Hepatocyte (in vitro differentiated cells): ENCODE measurements at regions not wholly inside any gene's neighbourhood (a gene's known extent, or its start where the extent isn't known, plus 50 kb on each side); places are given as distances from the start of the nearest gene placed in this dataset.

Experiments used
- DNase-seq: peaks from one replicate; pipeline ENCODE4 v3.0.0-alpha.2; 2016; ENCODE audit warnings: low spot score
- H2AFZ ChIP-seq: fragments of 200-600 bp; sonication (generic); 2 replicates; pipeline ENCODE4 v1.6.0; 2016; ENCODE audit warnings: antibody characterized with exemption, mild to moderate bottlenecking
- H3K27ac ChIP-seq: fragments of 200-600 bp; sonication (generic); 2 replicates; pipeline ENCODE4 v1.5.1; 2016; ENCODE audit warnings: mild to moderate bottlenecking
- H3K27me3 ChIP-seq: fragments of 200-600 bp; sonication (generic); 2 replicates; pipeline ENCODE4 v1.6.1; 2016
- H3K36me3 ChIP-seq: fragments of 200-600 bp; sonication (generic); replicated peaks from 2 replicates; pipeline ENCODE4 v1.5.1; 2016; ENCODE audit warnings: low read depth; ENCODE audit not compliant: insufficient read depth
- H3K4me1 ChIP-seq: fragments of 200-600 bp; sonication (generic); 2 replicates; pipeline ENCODE4 v1.5.1; 2016; ENCODE audit warnings: mild to moderate bottlenecking, moderate library complexity; ENCODE audit not compliant: insufficient read depth
- H3K4me2 ChIP-seq: fragments of 200-600 bp; sonication (generic); 2 replicates; pipeline ENCODE4 v1.6.0; 2016
- H3K4me3 ChIP-seq: fragments of 200-600 bp; sonication (generic); 2 replicates; pipeline ENCODE4 v1.5.1; 2016; ENCODE audit warnings: mild to moderate bottlenecking
- H3K79me2 ChIP-seq: fragments of 200-600 bp; sonication (generic); 2 replicates; pipeline ENCODE4 v1.6.0; 2017; ENCODE audit warnings: mild to moderate bottlenecking
- H3K9me2 ChIP-seq: fragments of 200-600 bp; sonication (generic); replicated peaks from 2 replicates; pipeline ENCODE4 v1.6.0; 2017; ENCODE audit warnings: mild to moderate bottlenecking; ENCODE audit not compliant: insufficient read depth
- H3K9me3 ChIP-seq: fragments of 200-600 bp; sonication (generic); 2 replicates; pipeline ENCODE4 v1.5.1; 2016; ENCODE audit warnings: low read depth, mild to moderate bottlenecking
- H4K20me1 ChIP-seq: fragments of 200-600 bp; sonication (generic); 2 replicates; pipeline ENCODE4 v1.6.0; 2016; ENCODE audit warnings: mild to moderate bottlenecking; ENCODE audit not compliant: insufficient read depth, poor library complexity, severe bottlenecking
- EZH2 ChIP-seq: fragments of 200-600 bp; sonication (generic); IDR thresholded peaks from 2 replicates; pipeline ENCODE4 v1.6.1; 2016; ENCODE audit warnings: antibody characterized with exemption, mild to moderate bottlenecking, borderline replicate concordance
- EZH2phosphoT487 ChIP-seq: fragments of 200-600 bp; sonication (generic); IDR thresholded peaks from one replicate; pipeline ENCODE4 v1.6.1; 2018; ENCODE audit warnings: antibody characterized with exemption, mild to moderate bottlenecking, low read depth, moderate library complexity; ENCODE audit not compliant: unreplicated experiment, severe bottlenecking
- WGBS: methylation state at CpG from one replicate; pipeline ENCODE4 v1.1.6; 2016; ENCODE audit warnings: low lambda C conversion rate; ENCODE audit errors: missing lambda C conversion rate; 5-methylcytosine and 5-hydroxymethylcytosine counted together
- TF ChIP-seq, protein P1 (sequence below): fragments of 200-600 bp; sonication (generic); IDR thresholded peaks from 2 replicates; pipeline ENCODE4 v1.5.1; 2016; ENCODE audit warnings: antibody characterized with exemption, mild to moderate bottlenecking; ENCODE audit not compliant: poor library complexity

DNA sequence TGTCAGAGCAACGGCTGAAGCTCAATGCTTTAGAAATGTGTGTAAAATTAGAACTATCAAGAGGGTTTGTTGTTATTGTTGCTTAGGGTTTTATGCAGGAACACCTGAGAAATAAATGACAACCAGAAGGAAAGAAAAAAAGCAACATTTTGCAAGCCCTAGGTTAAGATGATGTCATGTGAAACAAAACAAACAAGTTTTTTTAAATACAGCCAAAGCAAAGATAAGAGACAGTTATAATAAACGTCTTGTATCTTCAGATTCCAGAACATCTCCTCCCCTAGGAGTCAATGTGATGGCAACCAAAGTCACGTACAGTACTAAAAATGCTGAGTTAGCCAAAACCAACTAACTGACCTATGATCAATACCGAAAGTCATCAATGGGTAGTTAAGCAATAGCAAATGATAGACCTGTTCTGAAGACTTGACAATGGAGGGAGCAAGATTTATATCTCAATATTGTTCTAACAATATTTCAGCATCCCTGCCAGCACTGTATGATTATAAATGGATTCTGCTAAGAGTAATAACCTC lies 55.3 kb upstream of the NOCT start:
- Histone ChIP-seq H3K27me3 (no peaks in the 10 kb centered on the region), H3K79me2 (no peaks in the 10 kb centered on the region), H3K27ac (no peak overlapping the region), H3K4me3 (no peak overlapping the region), H3K36me3 (no peaks in the 10 kb centered on the region), H3K9me2 (no peaks in the 10 kb centered on the region), H2AFZ (no peak overlapping the region), H4K20me1 (no peaks in the 10 kb centered on the region), H3K9me3 (no peaks in the 10 kb centered on the region), H3K4me1 (no peaks in the 10 kb centered on the region), H3K4me2 (no peak overlapping the region)
- TF ChIP-seq EZH2 = no peak
- TF ChIP-seq EZH2phosphoT487 = no peak
- TF ChIP-seq, protein P1, sequence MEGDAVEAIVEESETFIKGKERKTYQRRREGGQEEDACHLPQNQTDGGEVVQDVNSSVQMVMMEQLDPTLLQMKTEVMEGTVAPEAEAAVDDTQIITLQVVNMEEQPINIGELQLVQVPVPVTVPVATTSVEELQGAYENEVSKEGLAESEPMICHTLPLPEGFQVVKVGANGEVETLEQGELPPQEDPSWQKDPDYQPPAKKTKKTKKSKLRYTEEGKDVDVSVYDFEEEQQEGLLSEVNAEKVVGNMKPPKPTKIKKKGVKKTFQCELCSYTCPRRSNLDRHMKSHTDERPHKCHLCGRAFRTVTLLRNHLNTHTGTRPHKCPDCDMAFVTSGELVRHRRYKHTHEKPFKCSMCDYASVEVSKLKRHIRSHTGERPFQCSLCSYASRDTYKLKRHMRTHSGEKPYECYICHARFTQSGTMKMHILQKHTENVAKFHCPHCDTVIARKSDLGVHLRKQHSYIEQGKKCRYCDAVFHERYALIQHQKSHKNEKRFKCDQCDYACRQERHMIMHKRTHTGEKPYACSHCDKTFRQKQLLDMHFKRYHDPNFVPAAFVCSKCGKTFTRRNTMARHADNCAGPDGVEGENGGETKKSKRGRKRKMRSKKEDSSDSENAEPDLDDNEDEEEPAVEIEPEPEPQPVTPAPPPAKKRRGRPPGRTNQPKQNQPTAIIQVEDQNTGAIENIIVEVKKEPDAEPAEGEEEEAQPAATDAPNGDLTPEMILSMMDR = no peak
- WGBS = 60% methylated on average over 4 of the region's 4 CpGs
- DNase-seq = no peak

DNA sequence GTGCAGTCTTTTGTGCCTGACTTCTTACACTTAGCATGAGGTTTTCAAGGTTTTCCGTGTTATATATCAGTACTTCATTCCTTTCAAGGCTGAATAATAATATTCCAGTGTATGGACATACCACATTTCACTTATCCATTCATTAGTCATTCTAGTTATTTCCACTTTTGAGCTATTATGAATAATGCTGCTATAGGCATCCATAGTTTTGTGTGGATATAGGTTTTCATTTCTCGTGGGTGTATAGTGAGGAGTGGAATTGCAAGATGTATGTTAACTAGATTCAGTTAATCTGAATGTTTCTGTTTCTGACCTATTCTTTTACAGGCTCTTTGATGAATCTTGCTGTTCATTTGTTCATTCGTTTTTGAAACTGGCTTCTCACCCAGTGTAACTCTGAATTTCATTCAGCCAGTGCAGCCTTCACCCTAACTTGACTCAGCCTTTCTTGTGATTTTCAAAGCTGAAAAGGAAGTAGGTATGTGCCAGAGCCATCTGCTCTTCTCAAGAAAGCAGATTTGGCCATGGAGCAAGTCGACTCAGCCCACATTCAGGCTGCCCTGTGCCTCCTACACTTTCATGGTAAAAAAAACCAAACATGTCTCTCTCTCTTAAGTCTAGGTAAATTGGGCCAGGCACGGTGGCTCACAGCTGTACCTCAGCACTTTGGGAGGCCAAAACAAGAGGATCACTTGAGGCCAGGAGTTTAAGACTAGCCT lies 56.3 kb upstream of the NOCT start:
- Histone ChIP-seq H3K9me2 (no peaks in the 10 kb centered on the region), H3K36me3 (no peaks in the 10 kb centered on the region), H3K27ac (no peak overlapping the region), H3K79me2 (no peaks in the 10 kb centered on the region), H3K4me2 (no peak overlapping the region), H3K9me3 (no peaks in the 10 kb centered on the region), H4K20me1 (no peaks in the 10 kb centered on the region), H2AFZ (no peak overlapping the region), H3K27me3 (no peaks in the 10 kb centered on the region), H3K4me3 (no peak overlapping the region), H3K4me1 (no peaks in the 10 kb centered on the region)
- 91% methylated on average over 5 of the region's 5 CpGs for WGBS
- no peak for DNase-seq
- TF ChIP-seq EZH2phosphoT487 = no peak
- no peak for TF ChIP-seq EZH2
- TF ChIP-seq, protein P1 = no peak

DNA sequence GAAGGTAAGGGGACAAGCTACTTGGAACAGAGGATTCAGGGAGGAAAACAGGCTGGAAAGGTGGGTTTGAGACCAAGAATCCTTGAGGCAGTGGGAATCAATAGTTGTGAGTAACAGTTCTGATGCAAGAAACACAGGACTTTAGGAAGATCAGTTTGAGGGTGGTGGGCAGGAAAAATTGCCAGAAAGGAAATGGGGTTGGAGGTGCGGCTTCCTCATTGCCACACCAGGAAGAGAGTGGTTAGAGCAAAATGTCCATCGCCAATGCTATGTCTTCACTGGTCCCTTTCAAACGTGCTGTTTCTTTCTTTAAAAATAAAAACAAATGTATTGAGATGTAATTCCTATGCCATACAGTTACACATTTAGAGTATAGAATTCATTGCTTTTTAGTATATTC lies 57.1 kb upstream of the NOCT start:
- H3K4me3 ChIP-seq = no peak overlapping the region
- no peaks in the 10 kb centered on the region for H3K36me3 ChIP-seq
- H3K27me3 ChIP-seq = no peaks in the 10 kb centered on the region
- H3K9me3 ChIP-seq = no peaks in the 10 kb centered on the region
- no peaks in the 10 kb centered on the region for H3K4me1 ChIP-seq
- H4K20me1 ChIP-seq = no peaks in the 10 kb centered on the region
- TF ChIP-seq EZH2phosphoT487 = no peak
- TF ChIP-seq, protein P1 = no peak
- TF ChIP-seq EZH2 = no peak
- DNase-seq = no peak
- H3K27ac ChIP-seq = no peak overlapping the region
- H3K79me2 ChIP-seq = no peaks in the 10 kb centered on the region
- H2AFZ ChIP-seq = no peak overlapping the region
- no peaks in the 10 kb centered on the region for H3K9me2 ChIP-seq
- 97% methylated on average over 3 of the region's 3 CpGs for WGBS
- H3K4me2 ChIP-seq = no peak overlapping the region
